GM20431 (cell line): ENCODE measurements at regions not wholly inside any gene's neighbourhood (a gene's known extent, or its start where the extent isn't known, plus 50 kb on each side); places are given as distances from the start of the nearest gene placed in this dataset.

Experiments
- in situ Hi-C: fragments of 300-500 bp; cut with MseI, MboI; formaldehyde crosslinking; loops from one replicate; pipeline ENCODE4 v1.15.0; 2020; ENCODE audit warnings: low sequenced_read_pairs; ENCODE audit not compliant: unreplicated experiment

- in situ Hi-C loops, result no loop called here
Observed at GRCh38 chr17:69757688-69758430, 317.2 kb upstream of the KCNJ16 start.

- in situ Hi-C loops, result no loop called here
Observed at GRCh38 chr17:69760562-69760961, 314.5 kb upstream of the KCNJ16 start.

GRCh38 chr17:69761011-69761410 is 314.0 kb upstream of the KCNJ16 start:
- in situ Hi-C loops, result no loop called here

- in situ Hi-C loops, result no loop called here
Observed at GRCh38 chr17:69761767-69762321, 313.2 kb upstream of the KCNJ16 start.

GRCh38 chr17:69762359-69762758 is 312.7 kb upstream of the KCNJ16 start:
- in situ Hi-C loops, result no loop called here

GRCh38 chr17:69762766-69763165 is 312.3 kb upstream of the KCNJ16 start:
- in situ Hi-C loops, result no loop called here

GRCh38 chr17:69763503-69763902 is 311.5 kb upstream of the KCNJ16 start:
- in situ Hi-C loops, result no loop called here

GRCh38 chr17:69764146-69764545 is 310.9 kb upstream of the KCNJ16 start:
- in situ Hi-C loops, result no loop called here

GRCh38 chr17:69769050-69769449 is 306.0 kb upstream of the KCNJ16 start:
- in situ Hi-C loops, result no loop called here

GRCh38 chr17:69773081-69773480 is 301.9 kb upstream of the KCNJ16 start:
- in situ Hi-C loops, result no loop called here

GRCh38 chr17:69779378-69780214 is 295.4 kb upstream of the KCNJ16 start:
- in situ Hi-C loops, result no loop called here

- in situ Hi-C loops, result no loop called here
Observed at GRCh38 chr17:69783865-69784264, 291.2 kb upstream of the KCNJ16 start.

GRCh38 chr17:69788957-69789356 is 286.1 kb upstream of the KCNJ16 start:
- in situ Hi-C loops, result no loop called here

- in situ Hi-C loops, result no loop called here
Observed at GRCh38 chr17:69796078-69796477, 278.9 kb upstream of the KCNJ16 start.

- in situ Hi-C loops, result no loop called here
Observed at GRCh38 chr17:69800870-69801269, 274.2 kb upstream of the KCNJ16 start.

- in situ Hi-C loops, result no loop called here
Observed at GRCh38 chr17:69801368-69801767, 273.7 kb upstream of the KCNJ16 start.

- in situ Hi-C loops, result no loop called here
Observed at GRCh38 chr17:69802045-69802740, 272.8 kb upstream of the KCNJ16 start.

- in situ Hi-C loops, result no loop called here
Observed at GRCh38 chr17:69809331-69809730, 265.7 kb upstream of the KCNJ16 start.

- in situ Hi-C loops, result no loop called here
Observed at GRCh38 chr17:69810326-69810965, 264.6 kb upstream of the KCNJ16 start.

- in situ Hi-C loops, result no loop called here
Observed at GRCh38 chr17:69812240-69812837, 262.7 kb upstream of the KCNJ16 start.
